Neuron (in vitro differentiated cells): ENCODE measurements at regions not wholly inside any gene's neighbourhood (a gene's known extent, or its start where the extent isn't known, plus 50 kb on each side); places are given as distances from the start of the nearest gene placed in this dataset.

Experiments
- H2AFZ ChIP-seq: one replicate; pipeline ENCODE4 v1.6.1; 2013; ENCODE audit warnings: low read depth, mild to moderate bottlenecking, inconsistent platforms, low read length, moderate library complexity
- H3K27me3 ChIP-seq: one replicate; pipeline ENCODE4 v1.6.1; 2013; ENCODE audit warnings: low read length; ENCODE audit not compliant: insufficient read depth
- H3K36me3 ChIP-seq: one replicate; pipeline ENCODE4 v1.6.1; 2013; ENCODE audit warnings: low read length; ENCODE audit not compliant: insufficient read depth
- H3K4me1 ChIP-seq: one replicate; pipeline ENCODE4 v1.6.1; 2013; ENCODE audit warnings: low read length; ENCODE audit not compliant: insufficient read depth
- H3K4me3 ChIP-seq: 2 replicates; pipeline ENCODE4 v1.5.1; 2013; ENCODE audit warnings: mild to moderate bottlenecking, low read length, moderate library complexity
- H3K9me3 ChIP-seq: one replicate; pipeline ENCODE4 v1.6.1; 2013; ENCODE audit warnings: low read length

- Histone ChIP-seq H3K4me1 (no peaks in the 10 kb centered on the region), H3K4me3 (no peak overlapping the region), H2AFZ (no peak overlapping the region), H3K27me3 (no peaks in the 10 kb centered on the region), H3K36me3 (no peaks in the 10 kb centered on the region), H3K9me3 (no peaks in the 10 kb centered on the region)
Observed at GRCh38 chr18:78583739-78584458, 395.7 kb upstream of the SALL3 start.

- Histone ChIP-seq H3K4me1 (no peaks in the 10 kb centered on the region), H3K27me3 (no peaks in the 10 kb centered on the region), H3K36me3 (no peaks in the 10 kb centered on the region), H3K4me3 (no peak overlapping the region), H2AFZ (no peak overlapping the region), H3K9me3 (no peaks in the 10 kb centered on the region)
Observed at GRCh38 chr18:78584459-78585022, 395.1 kb upstream of the SALL3 start.

- no peaks in the 10 kb centered on the region for H3K36me3 ChIP-seq
- H3K27me3 ChIP-seq, result no peaks in the 10 kb centered on the region
- H2AFZ ChIP-seq, result no peak overlapping the region
- no peaks in the 10 kb centered on the region for H3K4me1 ChIP-seq
- H3K4me3 ChIP-seq, result no peak overlapping the region
- H3K9me3 ChIP-seq, result no peaks in the 10 kb centered on the region
Observed at GRCh38 chr18:78586586-78586985, 393.0 kb upstream of the SALL3 start.

- no peak overlapping the region for H3K4me3 ChIP-seq
- no peaks in the 10 kb centered on the region for H3K9me3 ChIP-seq
- no peaks in the 10 kb centered on the region for H3K27me3 ChIP-seq
- no peak overlapping the region for H2AFZ ChIP-seq
- no peaks in the 10 kb centered on the region for H3K36me3 ChIP-seq
- H3K4me1 ChIP-seq, result no peaks in the 10 kb centered on the region
Observed at GRCh38 chr18:78587096-78587495, 392.5 kb upstream of the SALL3 start.

GRCh38 chr18:78587626-78588600, 391.7 kb upstream of the SALL3 start:
- no peaks in the 10 kb centered on the region for H3K27me3 ChIP-seq
- no peak overlapping the region for H2AFZ ChIP-seq
- no peak overlapping the region for H3K4me3 ChIP-seq
- no peaks in the 10 kb centered on the region for H3K4me1 ChIP-seq
- H3K9me3 ChIP-seq, result no peaks in the 10 kb centered on the region
- H3K36me3 ChIP-seq, result no peaks in the 10 kb centered on the region

- Histone ChIP-seq H3K4me3 (no peak overlapping the region), H3K27me3 (no peaks in the 10 kb centered on the region), H3K4me1 (no peaks in the 10 kb centered on the region), H3K9me3 (no peaks in the 10 kb centered on the region), H3K36me3 (no peaks in the 10 kb centered on the region), H2AFZ (no peak overlapping the region)
Observed at GRCh38 chr18:78589916-78590437, 389.6 kb upstream of the SALL3 start.

GRCh38 chr18:78595453-78595852, 384.2 kb upstream of the SALL3 start:
- Histone ChIP-seq H2AFZ (no peak overlapping the region), H3K4me3 (no peak overlapping the region), H3K9me3 (no peaks in the 10 kb centered on the region), H3K27me3 (no peaks in the 10 kb centered on the region), H3K4me1 (peaks cover 8% of the 10 kb centered on the region), H3K36me3 (no peaks in the 10 kb centered on the region)

GRCh38 chr18:78595924-78596573, 383.6 kb upstream of the SALL3 start:
- H3K36me3 ChIP-seq, result no peaks in the 10 kb centered on the region
- peaks cover 8% of the 10 kb centered on the region for H3K4me1 ChIP-seq
- no peaks in the 10 kb centered on the region for H3K9me3 ChIP-seq
- H2AFZ ChIP-seq, result no peak overlapping the region
- no peak overlapping the region for H3K4me3 ChIP-seq
- no peaks in the 10 kb centered on the region for H3K27me3 ChIP-seq

- Histone ChIP-seq H3K9me3 (no peaks in the 10 kb centered on the region), H3K36me3 (no peaks in the 10 kb centered on the region), H3K4me1 (peaks cover 8% of the 10 kb centered on the region), H2AFZ (no peak overlapping the region), H3K27me3 (no peaks in the 10 kb centered on the region), H3K4me3 (no peak overlapping the region)
Observed at GRCh38 chr18:78596794-78597345, 382.7 kb upstream of the SALL3 start.

GRCh38 chr18:78601349-78601748, 378.3 kb upstream of the SALL3 start:
- Histone ChIP-seq H3K27me3 (peaks cover 3% of the 10 kb centered on the region), H3K36me3 (no peaks in the 10 kb centered on the region), H2AFZ (no peak overlapping the region), H3K9me3 (no peaks in the 10 kb centered on the region), H3K4me3 (no peak overlapping the region), H3K4me1 (peaks cover 8% of the 10 kb centered on the region)

- H3K27me3 ChIP-seq, result peaks cover 3% of the 10 kb centered on the region
- H3K36me3 ChIP-seq, result no peaks in the 10 kb centered on the region
- peaks cover 3% of the 10 kb centered on the region for H3K4me1 ChIP-seq
- no peak overlapping the region for H2AFZ ChIP-seq
- H3K9me3 ChIP-seq, result no peaks in the 10 kb centered on the region
- no peak overlapping the region for H3K4me3 ChIP-seq
Observed at GRCh38 chr18:78601923-78602322, 377.7 kb upstream of the SALL3 start.

- no peaks in the 10 kb centered on the region for H3K36me3 ChIP-seq
- H3K9me3 ChIP-seq, result no peaks in the 10 kb centered on the region
- H3K4me3 ChIP-seq, result no peak overlapping the region
- H3K4me1 ChIP-seq, result no peaks in the 10 kb centered on the region
- H2AFZ ChIP-seq, result no peak overlapping the region
- peaks cover 3% of the 10 kb centered on the region for H3K27me3 ChIP-seq
Observed at GRCh38 chr18:78602430-78602829, 377.2 kb upstream of the SALL3 start.
